H9 (cell line): ENCODE measurements at regions not wholly inside any gene's neighbourhood (a gene's known extent, or its start where the extent isn't known, plus 50 kb on each side); places are given as distances from the start of the nearest gene placed in this dataset.

Source experiments
- DNase-seq: peaks from one replicate; pipeline ENCODE4 v3.0.0-alpha.2; 2017
- H2AFZ ChIP-seq: one replicate; pipeline ENCODE4 v1.6.1; 2013; ENCODE audit warnings: mild to moderate bottlenecking, low read length, control low read depth, moderate library complexity
- H2AK5ac ChIP-seq: 2 replicates; pipeline ENCODE4 v1.6.1; 2013; ENCODE audit warnings: low read length, control low read depth, mixed read lengths; ENCODE audit not compliant: insufficient read length
- H2BK120ac ChIP-seq: one replicate; pipeline ENCODE4 v1.6.1; 2013; ENCODE audit warnings: low read depth, mild to moderate bottlenecking, low read length, control low read depth, inconsistent platforms; ENCODE audit not compliant: poor library complexity, severe bottlenecking
- H2BK12ac ChIP-seq: 2 replicates; pipeline ENCODE4 v1.6.1; 2013; ENCODE audit warnings: low read length, control low read depth, mixed read lengths, low read depth; ENCODE audit not compliant: insufficient read length
- H2BK15ac ChIP-seq: 2 replicates; pipeline ENCODE4 v1.6.1; 2013; ENCODE audit warnings: low read depth, low read length, control low read depth
- H2BK20ac ChIP-seq: one replicate; pipeline ENCODE4 v1.6.1; 2013; ENCODE audit warnings: low read depth, mild to moderate bottlenecking, low read length, control low read depth, inconsistent platforms; ENCODE audit not compliant: poor library complexity, severe bottlenecking
- H2BK5ac ChIP-seq: 2 replicates; pipeline ENCODE4 v1.6.1; 2013; ENCODE audit warnings: low read length, control low read depth, mixed read lengths; ENCODE audit not compliant: insufficient read length
- H3K14ac ChIP-seq: 2 replicates; pipeline ENCODE4 v1.6.1; 2013; ENCODE audit warnings: low read length, control low read depth; ENCODE audit not compliant: insufficient read depth
- H3K18ac ChIP-seq: 2 replicates; pipeline ENCODE4 v1.6.1; 2013; ENCODE audit warnings: low read depth, mild to moderate bottlenecking, mixed read lengths, low read length, control low read depth; ENCODE audit not compliant: insufficient read length
- H3K23ac ChIP-seq: 2 replicates; pipeline ENCODE4 v1.6.1; 2013; ENCODE audit warnings: low read length, control low read depth, mixed read lengths, low read depth; ENCODE audit not compliant: insufficient read length
- H3K23me2 ChIP-seq: 2 replicates; pipeline ENCODE4 v1.6.1; 2013; ENCODE audit warnings: low read depth, mild to moderate bottlenecking, mixed read lengths, low read length, control low read depth; ENCODE audit not compliant: insufficient read length, poor library complexity, severe bottlenecking
- H3K27ac ChIP-seq: 2 replicates; pipeline ENCODE4 v1.5.1; 2013; ENCODE audit warnings: low read length, control low read depth, mixed read lengths, low read depth; ENCODE audit not compliant: insufficient read length
- H3K27me3 ChIP-seq: 2 replicates; pipeline ENCODE4 v1.6.1; 2013; ENCODE audit warnings: low read length, control low read depth, inconsistent platforms; ENCODE audit not compliant: insufficient read depth
- H3K4ac ChIP-seq: 2 replicates; pipeline ENCODE4 v1.6.1; 2013; ENCODE audit warnings: low read depth, mild to moderate bottlenecking, control low read depth, inconsistent platforms, low read length, moderate library complexity
- H3K4me1 ChIP-seq: 2 replicates; pipeline ENCODE4 v1.6.1; 2013; ENCODE audit warnings: low read length, control low read depth, inconsistent platforms; ENCODE audit not compliant: insufficient read depth
- H3K4me2 ChIP-seq: 2 replicates; pipeline ENCODE4 v1.6.1; 2013; ENCODE audit warnings: low read length, control low read depth, mixed read lengths; ENCODE audit not compliant: insufficient read length, insufficient read depth
- H3K56ac ChIP-seq: 2 replicates; pipeline ENCODE4 v1.6.1; 2013; ENCODE audit warnings: low read depth, mild to moderate bottlenecking, mixed read lengths, low read length, control low read depth; ENCODE audit not compliant: insufficient read length
- H3K79me1 ChIP-seq: 2 replicates; pipeline ENCODE4 v1.6.1; 2013; ENCODE audit warnings: low read depth, mild to moderate bottlenecking, moderate library complexity, low read length, control low read depth, inconsistent platforms; ENCODE audit not compliant: insufficient read depth, poor library complexity, severe bottlenecking
- H3K79me2 ChIP-seq: 2 replicates; pipeline ENCODE4 v1.6.1; 2013; ENCODE audit warnings: low read length, control low read depth, inconsistent platforms; ENCODE audit not compliant: insufficient read depth
- H3K9ac ChIP-seq: 2 replicates; pipeline ENCODE4 v1.6.1; 2013; ENCODE audit warnings: low read length, control low read depth, mixed read lengths; ENCODE audit not compliant: insufficient read length; ENCODE audit errors: extremely low read depth
- H3K9me3 ChIP-seq: one replicate; pipeline ENCODE4 v1.6.1; 2013; ENCODE audit warnings: low read depth, low read length, inconsistent platforms; ENCODE audit not compliant: control insufficient read depth
- H3T11ph ChIP-seq: one replicate; pipeline ENCODE4 v1.6.1; 2013; ENCODE audit warnings: mild to moderate bottlenecking, low read length, control low read depth, inconsistent platforms
- H4K20me1 ChIP-seq: one replicate; pipeline ENCODE4 v1.6.1; 2013; ENCODE audit not compliant: control insufficient read depth, insufficient read length, insufficient read depth
- H4K5ac ChIP-seq: 2 replicates; pipeline ENCODE4 v1.6.1; 2013; ENCODE audit warnings: low read depth, mild to moderate bottlenecking, mixed read lengths, low read length, control low read depth; ENCODE audit not compliant: insufficient read length
- H4K8ac ChIP-seq: replicated peaks from 2 replicates; pipeline ENCODE4 v1.6.1; 2013; ENCODE audit warnings: low read length, control low read depth, mixed read lengths, low read depth; ENCODE audit not compliant: insufficient read length
- H4K91ac ChIP-seq: 2 replicates; pipeline ENCODE4 v1.6.1; 2013; ENCODE audit warnings: low read depth, mild to moderate bottlenecking, moderate library complexity, mixed read lengths, low read length, control low read depth; ENCODE audit not compliant: insufficient read length
- H3K27ac Mint-ChIP-seq, 3 experiments: 2 replicates in 2 of 3; 3 replicates in 1 of 3; pipeline ENCODE4 v1.8.0; 2020 to 2021; ENCODE audit warnings: mixed read lengths in 3 of 3, mild to moderate bottlenecking in 1 of 3, moderate library complexity in 1 of 3
- H3K27me3 Mint-ChIP-seq: 2 replicates; pipeline ENCODE4 v1.8.0; 2021; ENCODE audit warnings: low read depth, mild to moderate bottlenecking, moderate library complexity, mixed read lengths
- H3K36me3 Mint-ChIP-seq, 3 experiments: 2 replicates in 2 of 3; 3 replicates in 1 of 3; pipeline ENCODE4 v1.8.0; 2020 to 2021; ENCODE audit warnings: low read depth in 3 of 3, mixed read lengths in 3 of 3; ENCODE audit not compliant: insufficient read depth in 1 of 3
- H3K4me1 Mint-ChIP-seq, 2 experiments: 2 replicates each; pipeline ENCODE4 v1.8.0; 2020; ENCODE audit warnings: mixed read lengths in 2 of 2
- H3K4me3 Mint-ChIP-seq, 2 experiments: 2 replicates in 1 of 2; 3 replicates in 1 of 2; pipeline ENCODE4 v1.8.0; 2020 to 2021; ENCODE audit warnings: mild to moderate bottlenecking in 2 of 2, mixed read lengths in 2 of 2, moderate library complexity in 1 of 2
- H3K9me3 Mint-ChIP-seq, 2 experiments: 2 replicates in 1 of 2; 3 replicates in 1 of 2; pipeline ENCODE4 v1.8.0; 2020; ENCODE audit warnings: mild to moderate bottlenecking in 2 of 2, mixed read lengths in 2 of 2, moderate library complexity in 1 of 2
- WGBS: extraction: QIAGEN DNeasy Blood & Tissue Kit; methylation state at CpG from one replicate; pipeline ENCODE4 v1.1.7; 2013; ENCODE audit warnings: missing lambda C conversion rate, low lambda C conversion rate, mixed read lengths; ENCODE audit not compliant: insufficient read length; ENCODE audit errors: extremely low coverage; 5-methylcytosine and 5-hydroxymethylcytosine counted together
- TF ChIP-seq, protein P1 (sequence below): fragments of 200-600 bp; sonication (generic); conservative IDR thresholded peaks from 3 replicates; pipeline ENCODE4 v1.8.0; 2021; ENCODE audit warnings: antibody characterized with exemption, mild to moderate bottlenecking

DNA sequence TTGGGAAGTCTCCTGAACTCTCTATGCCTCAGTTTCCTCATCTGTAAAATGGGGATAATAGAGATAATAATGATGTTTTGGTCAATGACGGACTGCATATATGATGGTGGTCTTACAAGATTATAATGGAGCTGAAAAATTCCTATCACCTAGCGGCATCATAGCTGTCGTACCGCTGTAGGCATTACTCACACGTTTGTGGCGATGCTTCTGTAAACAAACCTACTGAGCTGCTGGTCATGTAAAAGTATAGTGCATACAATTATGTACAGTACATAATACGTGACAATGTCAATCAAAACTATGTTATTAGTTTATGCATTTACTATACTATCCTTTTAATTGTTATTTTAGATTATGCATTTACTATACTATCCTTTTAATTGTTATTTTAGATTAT lies 339.1 kb upstream of the NPVF start:
- no peak overlapping the region for H2BK120ac ChIP-seq
- no peaks in the 10 kb centered on the region for H3K9me3 Mint-ChIP-seq
- H3K18ac ChIP-seq, result no peak overlapping the region
- no peaks in the 10 kb centered on the region for H3K27me3 ChIP-seq
- no peaks in the 10 kb centered on the region for H3K23me2 ChIP-seq
- H4K8ac ChIP-seq, result no peak overlapping the region
- no peak overlapping the region for H2BK12ac ChIP-seq
- H3K4me2 ChIP-seq, result no peak overlapping the region
- H3K14ac ChIP-seq, result no peak overlapping the region
- peaks cover 5 to 8% of the 10 kb centered on the region in 2 experiments for H3K4me1 Mint-ChIP-seq
- no CpG with 5 or more reads among the region's 7 CpGs for WGBS
- H3K79me2 ChIP-seq, result no peaks in the 10 kb centered on the region
- TF ChIP-seq, protein P1, sequence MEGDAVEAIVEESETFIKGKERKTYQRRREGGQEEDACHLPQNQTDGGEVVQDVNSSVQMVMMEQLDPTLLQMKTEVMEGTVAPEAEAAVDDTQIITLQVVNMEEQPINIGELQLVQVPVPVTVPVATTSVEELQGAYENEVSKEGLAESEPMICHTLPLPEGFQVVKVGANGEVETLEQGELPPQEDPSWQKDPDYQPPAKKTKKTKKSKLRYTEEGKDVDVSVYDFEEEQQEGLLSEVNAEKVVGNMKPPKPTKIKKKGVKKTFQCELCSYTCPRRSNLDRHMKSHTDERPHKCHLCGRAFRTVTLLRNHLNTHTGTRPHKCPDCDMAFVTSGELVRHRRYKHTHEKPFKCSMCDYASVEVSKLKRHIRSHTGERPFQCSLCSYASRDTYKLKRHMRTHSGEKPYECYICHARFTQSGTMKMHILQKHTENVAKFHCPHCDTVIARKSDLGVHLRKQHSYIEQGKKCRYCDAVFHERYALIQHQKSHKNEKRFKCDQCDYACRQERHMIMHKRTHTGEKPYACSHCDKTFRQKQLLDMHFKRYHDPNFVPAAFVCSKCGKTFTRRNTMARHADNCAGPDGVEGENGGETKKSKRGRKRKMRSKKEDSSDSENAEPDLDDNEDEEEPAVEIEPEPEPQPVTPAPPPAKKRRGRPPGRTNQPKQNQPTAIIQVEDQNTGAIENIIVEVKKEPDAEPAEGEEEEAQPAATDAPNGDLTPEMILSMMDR, result no peak
- H2BK20ac ChIP-seq, result no peak overlapping the region
- no peak overlapping the region for H3T11ph ChIP-seq
- H3K9ac ChIP-seq, result no peak overlapping the region
- H3K9me3 ChIP-seq, result no peaks in the 10 kb centered on the region
- DNase-seq, result no peak
- H2BK15ac ChIP-seq, result no peak overlapping the region
- H2BK5ac ChIP-seq, result no peak overlapping the region
- H3K36me3 Mint-ChIP-seq, result no peaks in the 10 kb centered on the region
- no peak overlapping the region for H3K56ac ChIP-seq
- no peak overlapping the region for H3K4ac ChIP-seq
- H2AK5ac ChIP-seq, result no peak overlapping the region
- H2AFZ ChIP-seq, result no peak overlapping the region
- no peak overlapping the region for H3K23ac ChIP-seq
- no peak overlapping the region for H3K27ac Mint-ChIP-seq
- H3K27me3 Mint-ChIP-seq, result peaks cover 6% of the 10 kb centered on the region
- H3K4me1 ChIP-seq, result no peaks in the 10 kb centered on the region
- no peak overlapping the region for H3K4me3 Mint-ChIP-seq
- no peak overlapping the region for H3K27ac ChIP-seq
- H4K91ac ChIP-seq, result no peak overlapping the region
- no peaks in the 10 kb centered on the region for H3K79me1 ChIP-seq
- H4K20me1 ChIP-seq, result no peaks in the 10 kb centered on the region
- no peak overlapping the region for H4K5ac ChIP-seq
